GM18505 (cell line): ENCODE measurements at regions not wholly inside any gene's neighbourhood (a gene's known extent, or its start where the extent isn't known, plus 50 kb on each side); places are given as distances from the start of the nearest gene placed in this dataset.

Source experiments
- ATAC-seq: cut with Tn5 transposase; IDR thresholded peaks from one replicate; pipeline ENCODE4 v1.9.1; 2021; ENCODE audit not compliant: unreplicated experiment
- POLR2A ChIP-seq: IDR thresholded peaks from 4 replicates; pipeline ENCODE4 v1.6.1; 2011; ENCODE audit warnings: borderline replicate concordance; ENCODE audit not compliant: insufficient read depth, insufficient read length; ENCODE audit errors: extremely low read depth

- no peak for TF ChIP-seq POLR2A
Observed at GRCh38 chr1:25034736-25035522, 104.9 kb upstream of the RUNX3 start.

GRCh38 chr1:25033828-25034705 lies 104.0 kb upstream of the RUNX3 start:
- TF ChIP-seq POLR2A = peak; percentile 71
- no peak for ATAC-seq

More at GRCh38 chr1:25034736-25035522, 104.9 kb upstream of the RUNX3 start:
- no peak for ATAC-seq

GRCh38 chr1:25033030-25033827 lies 103.2 kb upstream of the RUNX3 start:
- TF ChIP-seq POLR2A = no peak
- ATAC-seq = no peak

- peak; percentile 75 for TF ChIP-seq POLR2A
- ATAC-seq = peak; percentile 42
Observed at GRCh38 chr1:25031966-25032667, 102.0 kb upstream of the RUNX3 start.

- ATAC-seq = peak; percentile 7
- TF ChIP-seq POLR2A = no peak
Observed at GRCh38 chr1:25031601-25031965, 101.5 kb upstream of the RUNX3 start.

- peak; percentile 37 for TF ChIP-seq POLR2A
- ATAC-seq = peak; percentile 41
Observed at GRCh38 chr1:25030674-25031589, 100.9 kb upstream of the RUNX3 start.

GRCh38 chr1:25030012-25030411 lies 99.9 kb upstream of the RUNX3 start:
- no peak for TF ChIP-seq POLR2A
- ATAC-seq = no peak

GRCh38 chr1:25028907-25029599 lies 99.0 kb upstream of the RUNX3 start:
- no peak for ATAC-seq
- no peak for TF ChIP-seq POLR2A

- peak; percentile 19 for TF ChIP-seq POLR2A
Observed at GRCh38 chr1:25028587-25028906, 98.5 kb upstream of the RUNX3 start.

GRCh38 chr1:25027822-25028586 lies 97.9 kb upstream of the RUNX3 start:
- TF ChIP-seq POLR2A = no peak
- no peak for ATAC-seq

More at GRCh38 chr1:25028587-25028906, 98.5 kb upstream of the RUNX3 start:
- ATAC-seq = no peak
